GM19351 (cell line): ENCODE measurements at regions not wholly inside any gene's neighbourhood (a gene's known extent, or its start where the extent isn't known, plus 50 kb on each side); places are given as distances from the start of the nearest gene placed in this dataset.

Experiments
- ATAC-seq: cut with Tn5 transposase; IDR thresholded peaks from one replicate; pipeline ENCODE4 v1.9.1; 2021; ENCODE audit warnings: mild to moderate bottlenecking, moderate library complexity; ENCODE audit not compliant: unreplicated experiment

DNA sequence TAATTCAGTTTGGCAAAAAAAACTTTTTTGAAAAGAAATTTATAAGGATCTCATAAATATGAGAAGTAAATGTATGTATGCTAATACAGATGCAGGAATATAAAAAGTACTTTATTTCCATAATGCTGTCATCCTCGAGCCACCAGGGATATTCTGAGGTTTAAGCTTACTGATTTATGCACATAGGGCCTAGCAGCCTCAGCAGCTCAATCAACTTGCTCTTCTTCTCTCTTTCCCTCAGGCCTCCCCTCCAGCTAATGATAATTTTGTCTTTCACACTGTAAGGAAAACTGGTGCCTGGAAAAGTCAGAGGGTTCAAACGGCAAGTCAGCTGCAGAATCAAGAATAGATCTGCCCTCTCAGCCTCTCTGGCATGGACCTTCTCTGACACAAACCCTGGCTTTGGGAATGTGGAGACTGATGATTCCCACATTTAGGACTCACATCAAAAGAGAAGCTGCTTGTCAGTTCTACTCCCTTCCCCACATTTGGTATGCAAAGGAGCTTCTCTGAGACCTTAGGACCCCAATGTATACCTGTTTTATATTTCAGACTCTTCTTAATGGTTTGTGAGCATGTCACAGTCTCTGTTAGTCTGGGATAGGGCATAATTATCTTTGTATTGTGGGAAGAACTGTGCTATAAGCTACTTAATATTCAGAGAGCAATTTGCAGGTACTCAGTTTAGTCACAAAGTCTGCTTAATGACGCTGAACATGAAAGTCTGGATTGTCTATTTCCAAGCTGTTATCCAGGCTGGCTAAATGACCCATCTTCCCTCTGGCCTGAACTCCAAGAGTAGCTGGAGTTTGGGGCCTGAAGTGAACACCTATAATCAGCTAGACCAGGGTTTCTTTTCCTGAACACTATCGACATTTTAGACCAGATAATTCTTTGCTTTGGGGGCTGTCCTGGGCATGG is 52.1 kb upstream of the DIPK1A start:
- ATAC-seq = no peak

DNA sequence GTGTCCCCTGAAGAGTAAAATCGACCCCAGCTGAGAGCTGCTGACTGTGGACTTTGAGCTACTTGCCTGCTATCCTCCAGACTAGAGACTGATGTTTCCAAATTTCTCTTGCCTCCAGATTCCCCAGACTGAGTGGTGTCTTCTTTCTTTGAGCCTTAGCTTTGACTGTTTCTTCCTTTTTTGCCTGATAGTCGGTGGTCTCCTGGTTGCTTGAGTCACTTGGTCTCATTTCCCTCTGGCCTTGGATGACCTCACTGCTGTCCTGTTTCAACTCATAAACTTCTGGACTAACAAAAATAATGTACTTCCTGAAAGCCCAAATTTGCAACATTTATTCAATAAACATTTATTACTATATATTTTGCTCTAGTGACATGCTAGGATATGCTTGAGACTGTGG is 52.9 kb upstream of the DIPK1A start:
- no peak for ATAC-seq

DNA sequence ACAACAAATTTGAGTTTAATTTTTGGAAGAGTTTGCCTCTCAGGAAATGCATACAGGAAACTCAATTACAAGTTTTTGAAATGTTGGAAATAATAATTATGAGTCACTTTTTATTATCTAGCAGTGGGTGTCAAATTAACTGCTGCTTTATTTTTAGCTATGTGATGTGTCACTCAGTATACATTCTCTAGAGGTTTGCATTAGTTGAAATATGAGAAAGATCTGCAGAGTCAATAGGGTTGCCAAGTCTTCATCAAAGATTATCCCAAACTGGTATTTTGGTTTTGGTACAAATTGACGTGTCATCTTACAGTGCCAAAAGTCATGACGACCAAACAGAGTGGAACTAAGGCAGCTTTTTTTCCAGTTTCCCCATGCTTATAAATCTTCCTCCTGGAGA is 54.3 kb upstream of the DIPK1A start:
- ATAC-seq = no peak

DNA sequence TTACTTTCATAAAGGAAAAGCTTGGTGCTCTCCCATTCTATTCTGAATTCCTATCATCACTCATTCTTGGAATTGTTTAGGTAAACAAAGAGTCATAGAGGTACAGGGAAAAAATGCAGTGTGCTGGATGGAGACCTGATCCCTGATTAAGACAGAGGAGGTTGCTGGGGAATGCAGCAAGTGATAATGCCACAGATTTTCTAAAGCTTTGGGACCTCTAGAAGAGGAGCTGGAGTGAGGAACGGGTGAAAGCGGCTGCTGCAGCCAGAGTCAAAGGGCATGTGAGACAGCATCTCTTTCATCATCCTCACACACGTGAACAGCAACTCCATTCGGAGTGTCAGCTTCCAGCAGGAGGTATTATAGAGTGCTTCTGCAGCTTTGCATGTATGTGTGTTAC is 54.9 kb upstream of the DIPK1A start:
- ATAC-seq = no peak

DNA sequence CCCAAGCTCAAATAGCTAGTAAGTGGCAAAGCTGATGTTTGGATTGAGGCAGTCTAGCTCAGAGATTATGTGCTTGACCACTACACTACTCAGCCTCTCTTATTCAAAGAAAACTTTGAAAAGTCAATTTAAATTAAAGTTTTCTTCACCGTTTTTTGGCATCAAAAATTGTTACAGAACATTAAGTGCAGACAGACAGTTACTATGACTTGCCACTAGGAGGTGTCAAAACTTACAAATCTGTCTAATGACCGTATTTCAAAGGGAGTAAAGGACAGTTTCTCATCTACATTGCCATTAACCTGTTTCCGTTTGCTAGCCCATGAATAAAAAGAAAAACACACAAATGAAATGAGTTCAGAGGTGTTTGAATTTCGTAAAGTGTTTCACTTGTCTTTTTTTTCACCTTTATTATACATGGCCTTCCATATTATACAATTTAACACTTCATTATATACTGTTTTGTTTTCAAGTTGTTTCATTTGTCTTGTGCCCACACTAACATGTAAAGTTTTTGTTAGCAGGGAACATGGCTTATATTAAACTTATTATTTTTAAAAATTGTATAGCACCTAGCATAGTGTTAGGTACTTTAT is 57.4 kb upstream of the MTF2 start:
- ATAC-seq = peak; percentile 81

DNA sequence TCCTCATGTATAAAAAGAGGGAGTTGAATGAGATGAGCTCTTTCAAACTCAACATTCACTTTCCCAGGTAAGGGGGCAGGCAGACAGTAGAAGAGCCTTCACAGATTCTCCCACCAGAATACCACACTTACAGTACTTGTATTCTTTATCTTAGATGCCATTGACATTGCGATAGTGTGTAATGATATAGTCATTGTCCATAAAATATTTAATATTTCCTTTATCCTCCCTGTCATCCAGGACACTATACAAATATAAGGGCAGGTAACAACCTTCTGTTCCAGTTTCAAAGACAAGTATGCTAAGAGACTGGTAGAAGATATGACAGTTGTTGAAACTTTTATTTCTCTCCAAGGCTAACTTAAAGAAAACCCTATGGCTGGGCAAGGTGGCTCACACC is 56.5 kb upstream of the MTF2 start:
- ATAC-seq = no peak

DNA sequence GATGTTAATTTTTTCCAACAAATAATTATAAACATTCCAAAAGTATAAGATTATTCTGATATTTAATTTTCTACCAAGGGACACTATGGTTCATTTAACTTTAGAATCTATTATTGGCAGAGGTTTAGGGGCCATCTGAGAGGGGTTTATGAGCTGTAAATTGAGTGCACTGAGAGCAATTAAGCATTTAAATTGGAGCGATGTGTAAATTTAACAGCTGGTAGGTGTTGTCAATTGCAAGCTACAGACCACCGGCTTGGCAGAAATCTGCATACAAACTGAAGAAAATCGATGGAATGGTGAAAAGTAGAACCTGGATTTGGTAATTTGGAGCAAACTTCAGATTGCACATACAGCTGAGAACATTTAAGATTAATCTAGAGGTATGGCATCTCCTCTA is 55.8 kb upstream of the MTF2 start:
- no peak for ATAC-seq

DNA sequence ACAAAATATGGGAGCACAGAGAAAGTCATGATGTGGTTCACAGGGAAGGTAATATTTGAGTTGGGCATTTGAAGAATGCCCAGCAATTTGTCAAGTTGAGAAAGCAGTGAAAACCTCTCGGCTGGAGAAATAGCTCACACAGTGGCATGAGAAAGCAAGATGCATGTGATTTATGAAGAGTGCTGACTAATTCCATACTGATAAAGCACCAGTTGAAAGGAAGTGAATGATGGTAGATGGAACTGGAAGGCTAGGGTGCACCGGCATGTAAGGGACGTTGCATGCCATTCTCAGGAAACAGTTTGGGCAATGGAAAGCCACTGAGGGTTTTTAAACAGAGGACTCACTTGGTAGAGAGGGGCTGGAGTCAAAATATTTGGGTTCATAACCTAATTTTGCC is 53.5 kb upstream of the MTF2 start:
- ATAC-seq = no peak

DNA sequence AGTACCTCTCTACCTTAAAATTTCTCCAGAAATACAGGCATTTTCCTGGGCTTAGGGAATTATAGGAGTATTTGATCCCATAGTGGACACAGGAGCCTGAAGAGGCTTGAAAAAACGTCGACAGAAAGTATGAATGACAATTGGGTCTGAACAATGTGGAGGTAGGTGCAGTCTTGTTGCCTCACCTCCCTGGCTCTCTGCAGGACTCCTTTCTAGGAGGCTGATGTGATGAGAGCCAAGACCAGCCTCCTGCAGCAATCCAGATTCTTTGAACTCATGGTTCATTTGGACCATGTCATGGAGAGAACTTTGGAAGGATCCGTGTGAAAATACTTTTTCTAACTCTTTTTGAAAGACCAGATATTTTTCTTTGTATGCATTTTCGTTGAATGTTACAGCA is 50.5 kb upstream of the MTF2 start:
- no peak for ATAC-seq
